ENCODE measurements at regions not wholly inside any gene's neighbourhood (a gene's known extent, or its start where the extent isn't known, plus 50 kb on each side); places are given as distances from the start of the nearest gene placed in this dataset.

DNA sequence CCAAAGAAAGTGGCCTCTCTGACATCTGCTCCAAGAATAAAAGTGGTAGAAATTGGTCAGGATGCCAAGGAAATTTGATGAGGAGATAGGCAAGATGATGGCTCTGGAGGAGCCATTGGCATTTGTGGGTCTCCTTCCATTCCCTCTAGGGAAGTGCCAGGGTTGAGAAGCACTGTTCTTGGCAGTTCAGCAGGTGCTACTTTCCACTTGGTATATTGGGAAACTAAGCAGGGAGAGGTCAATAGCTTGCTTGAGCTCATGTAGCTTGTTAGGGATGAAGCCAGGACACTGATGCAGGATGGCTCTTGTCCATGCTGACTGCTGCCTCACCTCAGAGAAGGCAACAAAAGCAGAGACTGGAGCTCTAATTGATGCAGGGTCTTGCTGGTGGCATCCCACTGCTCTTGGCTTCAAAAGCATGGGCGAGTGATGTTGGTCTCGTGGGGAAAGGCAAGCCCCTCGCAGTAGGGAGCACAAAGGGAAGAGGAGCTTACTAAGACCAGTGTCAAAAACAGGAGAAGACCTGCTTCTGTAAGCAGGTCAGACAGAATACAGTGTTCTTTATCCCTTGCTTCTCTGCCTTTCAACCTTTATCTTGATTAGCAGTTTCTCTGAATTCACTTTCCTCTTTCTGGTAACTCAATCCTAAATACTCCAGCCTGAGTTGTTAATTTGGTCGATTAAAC is 73.1 kb upstream of the RIPOR2 start:
- H3K4me3 Mint-ChIP-seq, result peak overlapping the region; percentile 22
- H3K4me3 ChIP-seq (ENCODE audit: low read length), result no peak overlapping the region
- no peak for ATAC-seq
- DNase-seq, result no peak
- intact Hi-C loops (cut with micrococcal nuclease), result loop anchor here (5.0 kb wide), 1 partner anchor 57 kb away; no protein-coding TSS in a partner anchor
- H3K36me3 Mint-ChIP-seq, result no peaks in the 10 kb centered on the region
- H3K27ac ChIP-seq (ENCODE audit: low read length), result no peak overlapping the region
- H3K9me3 ChIP-seq (ENCODE audit: control insufficient read depth, insufficient read depth, low read length), result no peaks in the 10 kb centered on the region
- H3K27me3 ChIP-seq (ENCODE audit: control insufficient read depth, insufficient read depth, low read length), result no peaks in the 10 kb centered on the region
- TF ChIP-seq, protein P1, sequence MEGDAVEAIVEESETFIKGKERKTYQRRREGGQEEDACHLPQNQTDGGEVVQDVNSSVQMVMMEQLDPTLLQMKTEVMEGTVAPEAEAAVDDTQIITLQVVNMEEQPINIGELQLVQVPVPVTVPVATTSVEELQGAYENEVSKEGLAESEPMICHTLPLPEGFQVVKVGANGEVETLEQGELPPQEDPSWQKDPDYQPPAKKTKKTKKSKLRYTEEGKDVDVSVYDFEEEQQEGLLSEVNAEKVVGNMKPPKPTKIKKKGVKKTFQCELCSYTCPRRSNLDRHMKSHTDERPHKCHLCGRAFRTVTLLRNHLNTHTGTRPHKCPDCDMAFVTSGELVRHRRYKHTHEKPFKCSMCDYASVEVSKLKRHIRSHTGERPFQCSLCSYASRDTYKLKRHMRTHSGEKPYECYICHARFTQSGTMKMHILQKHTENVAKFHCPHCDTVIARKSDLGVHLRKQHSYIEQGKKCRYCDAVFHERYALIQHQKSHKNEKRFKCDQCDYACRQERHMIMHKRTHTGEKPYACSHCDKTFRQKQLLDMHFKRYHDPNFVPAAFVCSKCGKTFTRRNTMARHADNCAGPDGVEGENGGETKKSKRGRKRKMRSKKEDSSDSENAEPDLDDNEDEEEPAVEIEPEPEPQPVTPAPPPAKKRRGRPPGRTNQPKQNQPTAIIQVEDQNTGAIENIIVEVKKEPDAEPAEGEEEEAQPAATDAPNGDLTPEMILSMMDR (IDR thresholded peaks at IDR 0.05), result no peak
- H3K9me3 Mint-ChIP-seq, result no peaks in the 10 kb centered on the region
- no peaks in the 10 kb centered on the region for H3K27me3 Mint-ChIP-seq (ENCODE audit: low read depth in 2 of 2)
- H3K4me1 Mint-ChIP-seq, result peaks cover 77 to 80% of the 10 kb centered on the region in 2 donors
- H3K27ac Mint-ChIP-seq, result peak overlapping the region; percentile 91 to 95
- no peaks in the 10 kb centered on the region for H3K36me3 ChIP-seq (ENCODE audit: control insufficient read depth, insufficient read depth, low read length)
- 93% methylated on average over 4 of the region's 4 CpGs for WGBS (ENCODE audit: insufficient coverage)
- peaks cover 48% of the 10 kb centered on the region for H3K4me1 ChIP-seq (ENCODE audit: control insufficient read depth, insufficient read depth, low read length)

- H3K36me3 ChIP-seq (ENCODE audit: control insufficient read depth, insufficient read depth, low read length), result peaks cover 4% of the 10 kb centered on the region
- H3K9me3 ChIP-seq (ENCODE audit: control insufficient read depth, insufficient read depth, low read length), result no peaks in the 10 kb centered on the region
- H3K27ac ChIP-seq (ENCODE audit: low read length), result no peak overlapping the region
- DNase-seq (peak in 1 of 2 donors; percentile 46), ATAC-seq (no peak)
- no peaks in the 10 kb centered on the region for H3K27me3 ChIP-seq (ENCODE audit: control insufficient read depth, insufficient read depth, low read length)
- Mint-ChIP-seq H3K9me3 (no peaks in the 10 kb centered on the region), H3K27ac (peak overlapping the region; percentile 91 to 95), H3K4me1 (peaks cover 72 to 76% of the 10 kb centered on the region in 2 donors), H3K36me3 (no peaks in the 10 kb centered on the region), H3K27me3 (ENCODE audit: low read depth in 2 of 2) (no peaks in the 10 kb centered on the region), H3K4me3 (peak overlapping the region; percentile 22)
- intact Hi-C loops (cut with micrococcal nuclease), result loop anchor here (5.0 kb wide), 1 partner anchor 57 kb away; no protein-coding TSS in a partner anchor
- WGBS (ENCODE audit: insufficient coverage), result 85% methylated on average over 4 of the region's 6 CpGs
- TF ChIP-seq, protein P1 (IDR thresholded peaks at IDR 0.05), result no peak
- no peak overlapping the region for H3K4me3 ChIP-seq (ENCODE audit: low read length)
- H3K4me1 ChIP-seq (ENCODE audit: control insufficient read depth, insufficient read depth, low read length), result peaks cover 46% of the 10 kb centered on the region
Observed at GRCh38 chr6:25009393-25009710, 73.6 kb upstream of the RIPOR2 start.

DNA sequence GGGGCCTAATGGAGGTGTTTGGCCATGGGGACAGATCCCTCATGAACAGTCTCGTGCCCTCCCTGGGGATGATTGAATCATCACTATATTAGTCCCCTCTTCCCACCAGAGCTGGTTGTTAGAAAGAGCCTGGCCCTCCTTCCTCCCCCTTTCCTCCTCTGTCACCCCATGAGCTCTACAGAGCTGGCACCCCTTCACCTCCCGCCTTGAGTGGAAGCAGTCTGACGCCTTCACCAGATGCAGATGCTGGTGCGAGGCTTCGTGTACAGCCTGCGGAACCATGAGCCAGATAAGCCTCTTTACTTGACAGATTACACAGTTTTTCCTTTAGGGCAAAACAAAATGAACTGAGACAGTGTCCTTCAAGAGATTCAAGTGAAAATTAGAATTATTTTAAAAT is 74.4 kb upstream of the RIPOR2 start:
- H3K9me3 Mint-ChIP-seq, result no peaks in the 10 kb centered on the region
- DNase-seq (peak in 1 of 2 donors; percentile 44), ATAC-seq (peak; percentile 61 to 79 (median 78))
- no peaks in the 10 kb centered on the region for H3K27me3 ChIP-seq (ENCODE audit: control insufficient read depth, insufficient read depth, low read length)
- H3K9me3 ChIP-seq (ENCODE audit: control insufficient read depth, insufficient read depth, low read length), result no peaks in the 10 kb centered on the region
- H3K4me1 Mint-ChIP-seq, result peaks cover 71 to 76% of the 10 kb centered on the region in 2 donors
- peak overlapping the region; percentile 91 to 95 for H3K27ac Mint-ChIP-seq
- TF ChIP-seq, protein P1 (IDR thresholded peaks at IDR 0.05), result no peak
- peaks cover 41% of the 10 kb centered on the region for H3K4me1 ChIP-seq (ENCODE audit: control insufficient read depth, insufficient read depth, low read length)
- intact Hi-C loops (cut with micrococcal nuclease), result no loop called here
- H3K4me3 Mint-ChIP-seq, result no peak overlapping the region
- H3K27me3 Mint-ChIP-seq (ENCODE audit: low read depth in 2 of 2), result no peaks in the 10 kb centered on the region
- H3K4me3 ChIP-seq (ENCODE audit: low read length), result no peak overlapping the region
- no peaks in the 10 kb centered on the region for H3K36me3 Mint-ChIP-seq
- peaks cover 5% of the 10 kb centered on the region for H3K36me3 ChIP-seq (ENCODE audit: control insufficient read depth, insufficient read depth, low read length)
- 52% methylated on average over 6 of the region's 6 CpGs for WGBS (ENCODE audit: insufficient coverage)
- H3K27ac ChIP-seq (ENCODE audit: low read length), result no peak overlapping the region

All from natural killer cell (primary cell).